ENCODE measurements at regions not wholly inside any gene's neighbourhood (a gene's known extent, or its start where the extent isn't known, plus 50 kb on each side); places are given as distances from the start of the nearest gene placed in this dataset.

DNA sequence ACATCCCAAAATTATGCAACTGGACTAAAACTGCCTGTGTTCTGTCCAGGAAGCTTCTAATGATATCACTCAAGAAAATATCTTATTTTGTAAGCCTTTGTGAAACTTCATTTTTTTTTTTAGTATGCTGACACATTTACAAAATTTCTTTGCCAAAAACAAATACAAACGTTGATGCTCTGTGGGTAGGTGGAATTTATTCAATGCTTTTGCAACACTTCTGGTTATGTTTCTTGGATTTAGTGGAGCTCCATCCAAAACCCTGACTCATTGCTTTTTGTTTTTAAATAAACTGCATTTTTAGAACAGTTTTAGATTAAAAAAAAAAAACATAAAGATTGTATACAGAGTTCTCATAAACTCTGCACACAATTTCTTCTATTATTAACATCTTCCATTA, 250.9 kb upstream of the MAOA start:
- Histone ChIP-seq H3K36me3 (ENCODE audit: control insufficient read depth in 2 of 4, insufficient read depth in 4 of 4, low read length in 3 of 4) (no peaks in the 10 kb centered on the region), H3K23me2 (ENCODE audit: low read depth, low read length) (no peaks in the 10 kb centered on the region), H4K8ac (ENCODE audit: extremely low read depth, insufficient read depth, low read length) (no peak overlapping the region), H4K91ac (replicated peaks; ENCODE audit: insufficient read length, low read length) (no peak overlapping the region), H3K9ac (replicated peaks in 1 of 4; ENCODE audit: extremely low read depth in 1 of 4, low read depth in 3 of 4, low read length in 3 of 4) (no peak overlapping the region), H3K14ac (ENCODE audit: insufficient read length) (no peak overlapping the region), H3K79me2 (ENCODE audit: control insufficient read depth in 1 of 2, insufficient read depth in 2 of 2, low read length in 2 of 2) (no peaks in the 10 kb centered on the region), H2BK20ac (ENCODE audit: low read length) (no peak overlapping the region), H2BK12ac (ENCODE audit: low read depth, low read length) (no peak overlapping the region), H3K27ac (ENCODE audit: low read depth, low read length) (no peak overlapping the region), H3K56ac (replicated peaks; ENCODE audit: insufficient read length, low read depth, low read length) (no peak overlapping the region), H2AK5ac (ENCODE audit: low read depth, low read length) (no peak overlapping the region), H2BK5ac (ENCODE audit: low read depth, low read length) (no peak overlapping the region), H3K27me3 (replicated peaks in 1 of 4; ENCODE audit: control insufficient read depth in 3 of 4, extremely low read depth in 1 of 4, insufficient read depth in 3 of 4, low read length in 3 of 4) (no peaks in the 10 kb centered on the region), H4K20me1 (replicated peaks in 1 of 2; ENCODE audit: control insufficient read depth in 1 of 2, insufficient read depth in 2 of 2, low read length in 2 of 2) (no peaks in the 10 kb centered on the region), H3K4me2 (ENCODE audit: insufficient read depth in 1 of 2, low read depth in 2 of 2, low read length in 2 of 2) (no peak overlapping the region), H3K23ac (ENCODE audit: insufficient read length) (no peak overlapping the region), H4K5ac (ENCODE audit: insufficient read length, low read depth, low read length) (no peak overlapping the region), H3K4me3 (ENCODE audit: extremely low read depth in 1 of 4, insufficient read depth in 2 of 4, low read depth in 3 of 4, low read length in 4 of 4) (no peak overlapping the region), H3K9me3 (ENCODE audit: insufficient read depth in 2 of 2, low read depth in 1 of 2, low read length in 1 of 2) (no peaks in the 10 kb centered on the region), H3K18ac (ENCODE audit: extremely low read depth, low read length) (no peak overlapping the region), H2BK15ac (ENCODE audit: low read length) (no peak overlapping the region), H3K4me1 (replicated peaks in 1 of 4; ENCODE audit: control insufficient read depth in 3 of 4, insufficient read depth in 4 of 4, low read length in 3 of 4) (no peaks in the 10 kb centered on the region), H2BK120ac (replicated peaks; ENCODE audit: low read depth, low read length) (no peak overlapping the region), H3K4ac (replicated peaks; ENCODE audit: insufficient read length, low read depth, low read length) (no peak overlapping the region), H3K79me1 (ENCODE audit: low read depth, low read length) (no peaks in the 10 kb centered on the region), H2AFZ (ENCODE audit: low read length) (no peak overlapping the region)
- ChIA-PET CTCF (ENCODE audit: partially characterized antibody) (no interaction called here), POLR2A (ENCODE audit: partially characterized antibody) (no interaction called here)
- FAIRE-seq (no peak), DNase-seq (ENCODE audit: low read depth in 1 of 2, low spot score in 2 of 2) (no peak)
- WGBS, 2 experiments (ENCODE audit: extremely low coverage in 1 of 2, insufficient coverage in 1 of 2, insufficient read length in 1 of 2, insufficient replicate concordance in 2 of 2, low coverage in 1 of 2, low lambda C conversion rate in 2 of 2, missing lambda C conversion rate in 1 of 2): 100% methylated on average over 1 of the region's 1 CpG; no CpG with 5 or more reads in 1 of the 2 experiments
- TF ChIP-seq USF2 (IDR thresholded peaks at IDR 0.05; ENCODE audit: low read length) (no peak), CTBP2 (IDR thresholded peaks at IDR 0.05; ENCODE audit: borderline replicate concordance, insufficient read depth, insufficient read length, low read length) (no peak), HDAC2 (IDR thresholded peaks at IDR 0.05; ENCODE audit: borderline replicate concordance in 1 of 2, low read depth in 2 of 2, low read length in 2 of 2) (no peak), YY1 (IDR thresholded peaks at IDR 0.05; ENCODE audit: low read depth, low read length) (no peak), POU5F1 (IDR thresholded peaks at IDR 0.05; ENCODE audit: low read depth, low read length) (no peak), PHF8 (conservative IDR thresholded peaks at IDR 0.05; ENCODE audit: low read depth, low read length) (no peak), RXRA (IDR thresholded peaks at IDR 0.05; ENCODE audit: insufficient read depth, low read depth, low read length) (no peak), SAP30 (IDR thresholded peaks at IDR 0.05; ENCODE audit: insufficient read depth, insufficient replicate concordance, low read length) (no peak), SP2 (IDR thresholded peaks at IDR 0.05; ENCODE audit: low read length) (no peak), GABPA (IDR thresholded peaks at IDR 0.05; ENCODE audit: borderline replicate concordance, insufficient read depth, low read length) (no peak), SUZ12 (IDR thresholded peaks at IDR 0.05; ENCODE audit: low read length) (no peak), CREB1 (IDR thresholded peaks at IDR 0.05) (no peak)
- TF ChIP-seq, protein P1, sequence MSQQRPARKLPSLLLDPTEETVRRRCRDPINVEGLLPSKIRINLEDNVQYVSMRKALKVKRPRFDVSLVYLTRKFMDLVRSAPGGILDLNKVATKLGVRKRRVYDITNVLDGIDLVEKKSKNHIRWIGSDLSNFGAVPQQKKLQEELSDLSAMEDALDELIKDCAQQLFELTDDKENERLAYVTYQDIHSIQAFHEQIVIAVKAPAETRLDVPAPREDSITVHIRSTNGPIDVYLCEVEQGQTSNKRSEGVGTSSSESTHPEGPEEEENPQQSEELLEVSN (IDR thresholded peaks at IDR 0.05): no peak
